HEK293T (cell line): ENCODE measurements at regions not wholly inside any gene's neighbourhood (a gene's known extent, or its start where the extent isn't known, plus 50 kb on each side); places are given as distances from the start of the nearest gene placed in this dataset.

Experiments used
- BHLHE40 ChIP-seq: fragments of 450-650 bp; IDR thresholded peaks from 2 replicates; pipeline ENCODE4 v1.6.1; 2016; ENCODE audit warnings: mild to moderate bottlenecking, moderate library complexity, borderline replicate concordance
- FOXK2 ChIP-seq: fragments of 450-650 bp; IDR thresholded peaks from 2 replicates; pipeline ENCODE4 v1.6.1; 2016; ENCODE audit warnings: mild to moderate bottlenecking
- FOXM1 ChIP-seq: fragments of 450-650 bp; IDR thresholded peaks from 2 replicates; pipeline ENCODE4 v1.6.1; 2017; ENCODE audit warnings: mild to moderate bottlenecking, borderline replicate concordance
- LEF1 ChIP-seq: fragments of 450-650 bp; IDR thresholded peaks from 2 replicates; pipeline ENCODE4 v1.6.1; 2017; ENCODE audit warnings: mild to moderate bottlenecking, borderline replicate concordance
- SP1 ChIP-seq: fragments of 450-650 bp; IDR thresholded peaks from 2 replicates; pipeline ENCODE4 v1.6.1; 2017
- SUZ12 ChIP-seq: fragments of 450-650 bp; IDR thresholded peaks from 2 replicates; pipeline ENCODE4 v1.6.1; 2016; ENCODE audit warnings: mild to moderate bottlenecking
- TARDBP ChIP-seq: fragments of 450-650 bp; IDR thresholded peaks from 2 replicates; pipeline ENCODE4 v1.6.1; 2016
- ZNF384 ChIP-seq: fragments of 450-650 bp; IDR thresholded peaks from 2 replicates; pipeline ENCODE4 v1.6.1; 2016

DNA sequence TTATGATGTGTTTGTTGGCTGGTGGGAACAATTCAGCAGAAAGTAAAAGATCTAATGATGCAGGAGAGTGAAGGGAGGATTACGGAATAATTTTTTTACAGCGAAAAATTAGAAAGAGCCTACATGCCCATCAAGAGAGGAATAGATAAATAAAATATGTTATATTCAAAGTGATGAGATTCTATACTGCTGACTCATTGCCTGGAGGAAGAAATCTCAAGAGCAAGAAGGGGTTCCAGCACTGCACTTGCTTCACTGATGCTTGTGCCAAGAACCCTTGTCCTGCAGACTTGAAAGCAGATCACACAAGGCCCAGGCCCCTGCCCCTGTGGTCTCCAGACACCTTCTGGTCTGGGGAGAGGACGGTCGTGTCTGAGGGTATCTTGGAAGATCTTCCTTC, 295.1 kb upstream of the POU3F1 start:
- TF ChIP-seq TARDBP = no peak
- TF ChIP-seq BHLHE40 = no peak
- TF ChIP-seq SP1 = no peak
- no peak for TF ChIP-seq FOXK2
- no peak for TF ChIP-seq ZNF384
- no peak for TF ChIP-seq SUZ12
- no peak for TF ChIP-seq FOXM1
- TF ChIP-seq LEF1 = no peak
